MCF 10A (cell line): ENCODE measurements at regions not wholly inside any gene's neighbourhood (a gene's known extent, or its start where the extent isn't known, plus 50 kb on each side); places are given as distances from the start of the nearest gene placed in this dataset.
"Not testable (repeated sequence)": the region's sequence is repeated elsewhere in the genome, so short reads cannot be mapped to it uniquely, and the experiment has no call there.

ENCODE experiments used
- BruUV-seq: library from RNA; stranded (reverse); fragments of 400-500 nt; replicated peaks from 2 replicates; lab custom pipeline; 2021; lab: Mats Ljungman, UMichigan
- CTCF ChIA-PET: fragments of 300-600 bp; sonication (Branson Sonifier 250); formaldehyde crosslinking; extraction: SDS; loops from one replicate; lab custom pipeline; 2021; ENCODE audit warnings: antibody characterized with exemption, inconsistent platforms; lab: Yijun Ruan, JAX
- POLR2A ChIA-PET: fragments of 300-600, 350-650 bp; sonication (Branson Sonifier 250); formaldehyde crosslinking; extraction: SDS; loops from one replicate; lab custom pipeline; 2020; ENCODE audit warnings: antibody characterized with exemption, inconsistent platforms; lab: Yijun Ruan, JAX
- DNase-seq: peaks from one replicate; pipeline ENCODE4 v3.0.0-alpha.2; 2018; ENCODE audit not compliant: unreplicated experiment
- H3K27ac Mint-ChIP-seq: one replicate; pipeline ENCODE4 v1.8.0; 2022; ENCODE audit warnings: mild to moderate bottlenecking, low read depth, mixed read lengths; ENCODE audit not compliant: unreplicated experiment
- H3K27me3 Mint-ChIP-seq: one replicate; pipeline ENCODE4 v1.8.0; 2022; ENCODE audit warnings: mixed read lengths; ENCODE audit not compliant: insufficient read depth, unreplicated experiment
- H3K36me3 Mint-ChIP-seq: one replicate; pipeline ENCODE4 v1.8.0; 2022; ENCODE audit warnings: mild to moderate bottlenecking, moderate library complexity, mixed read lengths; ENCODE audit not compliant: insufficient read depth, unreplicated experiment
- H3K4me1 Mint-ChIP-seq: one replicate; pipeline ENCODE4 v1.8.0; 2022; ENCODE audit warnings: mixed read lengths; ENCODE audit not compliant: insufficient read depth, unreplicated experiment
- H3K4me3 Mint-ChIP-seq: one replicate; pipeline ENCODE4 v1.8.0; 2022; ENCODE audit warnings: mild to moderate bottlenecking, moderate library complexity, mixed read lengths; ENCODE audit not compliant: unreplicated experiment
- H3K9me3 Mint-ChIP-seq: one replicate; pipeline ENCODE4 v1.8.0; 2022; ENCODE audit warnings: mixed read lengths; ENCODE audit not compliant: unreplicated experiment
- intact Hi-C: fragments of 100-400 bp; cut with micrococcal nuclease; formaldehyde crosslinking; loops from 2 replicates; pipeline ENCODE4 v1.14.1; 2022
- TF ChIP-seq, protein P1 (sequence below): fragments of 200-600 bp; IDR thresholded peaks from one replicate; pipeline ENCODE4 v1.8.0; 2022; ENCODE audit warnings: antibody characterized with exemption, mild to moderate bottlenecking; ENCODE audit not compliant: unreplicated experiment

DNA sequence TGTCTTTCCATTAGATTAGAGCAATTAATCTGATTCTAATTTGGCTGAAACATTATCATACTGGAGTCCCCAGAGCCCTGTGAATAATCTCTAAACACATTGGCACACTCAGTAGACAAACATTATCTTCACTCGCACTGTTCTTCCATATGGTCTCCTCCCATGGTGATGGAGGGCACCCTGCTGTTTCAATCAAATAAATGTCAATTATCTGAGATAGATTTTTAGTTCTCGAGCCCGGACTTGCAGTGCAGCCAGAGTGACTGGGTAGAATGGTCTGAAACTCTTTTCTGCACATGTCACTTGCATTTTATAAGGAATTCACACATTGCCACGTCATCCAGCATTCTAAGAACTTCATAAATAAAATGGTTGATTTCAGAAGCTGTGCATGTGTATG lies 90.6 kb upstream of the MAP3K7 start:
- Mint-ChIP-seq H3K4me1 (no peaks in the 10 kb centered on the region), H3K4me3 (no peak overlapping the region), H3K36me3 (no peaks in the 10 kb centered on the region), H3K27me3 (peaks cover 63% of the 10 kb centered on the region), H3K9me3 (no peaks in the 10 kb centered on the region), H3K27ac (no peak overlapping the region)
- POLR2A ChIA-PET = no interaction called here
- intact Hi-C loops = no loop called here
- no TSS peak for BruUV-seq
- CTCF ChIA-PET = no interaction called here
- TF ChIP-seq, protein P1, sequence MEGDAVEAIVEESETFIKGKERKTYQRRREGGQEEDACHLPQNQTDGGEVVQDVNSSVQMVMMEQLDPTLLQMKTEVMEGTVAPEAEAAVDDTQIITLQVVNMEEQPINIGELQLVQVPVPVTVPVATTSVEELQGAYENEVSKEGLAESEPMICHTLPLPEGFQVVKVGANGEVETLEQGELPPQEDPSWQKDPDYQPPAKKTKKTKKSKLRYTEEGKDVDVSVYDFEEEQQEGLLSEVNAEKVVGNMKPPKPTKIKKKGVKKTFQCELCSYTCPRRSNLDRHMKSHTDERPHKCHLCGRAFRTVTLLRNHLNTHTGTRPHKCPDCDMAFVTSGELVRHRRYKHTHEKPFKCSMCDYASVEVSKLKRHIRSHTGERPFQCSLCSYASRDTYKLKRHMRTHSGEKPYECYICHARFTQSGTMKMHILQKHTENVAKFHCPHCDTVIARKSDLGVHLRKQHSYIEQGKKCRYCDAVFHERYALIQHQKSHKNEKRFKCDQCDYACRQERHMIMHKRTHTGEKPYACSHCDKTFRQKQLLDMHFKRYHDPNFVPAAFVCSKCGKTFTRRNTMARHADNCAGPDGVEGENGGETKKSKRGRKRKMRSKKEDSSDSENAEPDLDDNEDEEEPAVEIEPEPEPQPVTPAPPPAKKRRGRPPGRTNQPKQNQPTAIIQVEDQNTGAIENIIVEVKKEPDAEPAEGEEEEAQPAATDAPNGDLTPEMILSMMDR = no peak
- DNase-seq = no peak

DNA sequence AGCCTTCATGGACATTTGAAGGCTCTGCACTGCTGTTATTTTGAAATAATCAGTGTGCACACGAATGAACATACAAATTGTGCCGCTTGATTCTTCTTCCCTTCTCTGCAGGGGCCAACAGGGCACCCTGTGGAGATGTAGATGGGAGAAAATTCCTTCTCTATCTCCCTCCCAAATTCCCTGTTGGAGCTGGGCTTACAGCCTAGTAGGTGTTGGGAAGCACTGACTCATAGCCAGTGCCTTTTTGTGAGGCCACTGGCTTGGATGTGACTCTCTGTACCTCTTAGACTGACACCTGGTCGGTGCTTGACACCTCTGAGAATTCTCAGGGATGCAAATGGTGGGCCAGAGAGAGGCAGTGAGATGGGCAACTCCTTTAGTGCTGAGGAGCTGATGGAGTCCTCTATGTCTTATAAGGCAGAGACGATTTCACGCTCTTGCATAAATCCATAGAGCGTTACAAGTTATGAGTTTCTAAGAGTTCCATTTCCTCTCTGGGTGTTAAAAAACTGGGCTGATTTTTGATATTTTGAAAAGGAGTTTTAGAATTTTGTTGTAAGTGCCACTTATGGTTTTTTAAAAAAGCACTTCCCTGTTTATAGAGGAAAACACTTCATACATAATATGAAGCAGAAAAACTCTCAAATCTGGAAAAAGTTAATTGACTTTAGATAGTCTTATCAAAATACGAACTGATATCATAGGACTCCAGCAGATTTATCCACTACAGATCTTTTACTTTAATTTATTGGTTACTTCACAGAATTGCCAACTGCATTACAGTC lies 89.8 kb upstream of the MAP3K7 start:
- ChIA-PET POLR2A (no interaction called here), CTCF (no interaction called here)
- H3K4me1 Mint-ChIP-seq = no peaks in the 10 kb centered on the region
- intact Hi-C loops = no loop called here
- no peaks in the 10 kb centered on the region for H3K36me3 Mint-ChIP-seq
- BruUV-seq = no TSS peak
- TF ChIP-seq, protein P1 = no peak
- no peak overlapping the region for H3K4me3 Mint-ChIP-seq
- no peak overlapping the region for H3K27ac Mint-ChIP-seq
- H3K27me3 Mint-ChIP-seq = peaks cover 60% of the 10 kb centered on the region
- H3K9me3 Mint-ChIP-seq = no peaks in the 10 kb centered on the region
- DNase-seq = no peak

DNA sequence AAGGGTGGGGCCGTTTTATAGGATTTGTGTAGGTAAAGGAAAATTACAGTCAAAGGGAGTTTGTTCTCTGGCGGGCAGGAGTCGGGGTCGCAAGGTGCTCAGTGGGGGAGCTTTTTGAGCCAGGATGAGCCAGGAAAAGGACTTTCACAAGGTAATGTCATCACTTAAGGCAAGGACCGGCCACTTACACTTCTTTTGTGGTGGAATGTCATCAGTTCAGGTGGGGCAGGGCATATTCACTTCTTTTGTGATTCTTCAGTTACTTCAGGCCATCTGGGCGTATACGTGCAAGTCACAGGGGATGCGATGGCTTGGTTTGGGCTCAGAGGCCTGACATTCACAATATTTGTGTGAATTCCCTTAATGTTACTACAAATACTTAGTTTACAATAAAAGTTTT lies 88.2 kb upstream of the MAP3K7 start:
- H3K27ac Mint-ChIP-seq, H3K4me3 Mint-ChIP-seq, BruUV-seq, H3K36me3 Mint-ChIP-seq, H3K9me3 Mint-ChIP-seq, DNase-seq, intact Hi-C loops, POLR2A ChIA-PET, CTCF ChIA-PET, H3K4me1 Mint-ChIP-seq: not testable (repeated sequence)
- peaks cover 46% of the 10 kb centered on the region for H3K27me3 Mint-ChIP-seq

DNA sequence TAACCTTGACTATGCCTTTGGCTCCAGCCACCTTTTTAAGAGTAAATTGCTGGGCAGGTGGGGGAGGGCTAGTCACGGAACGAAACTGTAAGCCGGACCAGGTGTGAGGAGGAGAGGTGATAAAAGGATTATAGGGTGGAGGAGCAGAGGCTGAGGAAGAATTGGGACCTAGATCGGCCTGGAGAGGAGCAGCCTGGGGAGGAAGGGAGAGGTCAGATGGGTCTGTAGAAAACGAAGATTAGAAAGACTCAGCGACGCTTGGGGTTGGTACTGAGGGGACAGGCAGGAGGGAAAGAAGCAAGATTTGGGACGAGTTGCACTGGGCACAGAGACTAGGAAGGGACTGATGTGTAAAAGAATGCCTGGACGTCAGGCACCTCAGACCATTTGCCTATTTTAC lies 87.2 kb upstream of the MAP3K7 start:
- H3K27ac Mint-ChIP-seq, CTCF ChIA-PET, H3K9me3 Mint-ChIP-seq, DNase-seq, BruUV-seq, intact Hi-C loops, POLR2A ChIA-PET, H3K4me3 Mint-ChIP-seq, H3K4me1 Mint-ChIP-seq, H3K36me3 Mint-ChIP-seq: not testable (repeated sequence)
- H3K27me3 Mint-ChIP-seq = peaks cover 46% of the 10 kb centered on the region

DNA sequence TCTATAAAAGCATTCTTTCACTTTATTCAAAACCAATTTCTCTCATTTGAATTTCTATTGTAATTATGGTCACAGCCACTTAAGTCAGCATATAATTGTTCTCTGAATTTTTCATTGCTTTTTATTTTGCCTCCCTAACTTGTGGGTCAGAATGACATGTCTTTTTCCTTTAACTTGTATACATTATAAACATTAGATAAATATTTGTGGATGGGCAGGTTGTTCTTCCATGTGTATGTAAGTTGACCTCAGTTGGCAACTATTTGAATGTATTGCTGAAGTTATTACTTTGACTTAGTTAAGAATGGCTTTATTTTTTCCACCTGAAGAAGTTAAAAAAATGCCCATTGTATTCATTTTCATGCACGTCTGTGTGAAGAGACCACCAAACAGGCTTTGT lies 83.0 kb upstream of the MAP3K7 start:
- BruUV-seq = no TSS peak
- DNase-seq = no peak
- intact Hi-C loops = no loop called here
- Mint-ChIP-seq H3K4me3 (no peak overlapping the region), H3K4me1 (no peaks in the 10 kb centered on the region), H3K9me3 (no peaks in the 10 kb centered on the region), H3K27me3 (peaks cover 13% of the 10 kb centered on the region), H3K36me3 (no peaks in the 10 kb centered on the region), H3K27ac (no peak overlapping the region)
- POLR2A ChIA-PET = no interaction called here
- CTCF ChIA-PET = no interaction called here
- TF ChIP-seq, protein P1 = no peak
